RPMI7951 (cell line): ENCODE measurements at regions not wholly inside any gene's neighbourhood (a gene's known extent, or its start where the extent isn't known, plus 50 kb on each side); places are given as distances from the start of the nearest gene placed in this dataset.

Experiments
- DNase-seq: peaks from one replicate; pipeline ENCODE4 v3.0.0-alpha.2; 2012; ENCODE audit warnings: low read depth

- DNase-seq = no peak
Measured at GRCh38 chr12:65623507-65623906, 200.8 kb upstream of the HMGA2 start.

DNA sequence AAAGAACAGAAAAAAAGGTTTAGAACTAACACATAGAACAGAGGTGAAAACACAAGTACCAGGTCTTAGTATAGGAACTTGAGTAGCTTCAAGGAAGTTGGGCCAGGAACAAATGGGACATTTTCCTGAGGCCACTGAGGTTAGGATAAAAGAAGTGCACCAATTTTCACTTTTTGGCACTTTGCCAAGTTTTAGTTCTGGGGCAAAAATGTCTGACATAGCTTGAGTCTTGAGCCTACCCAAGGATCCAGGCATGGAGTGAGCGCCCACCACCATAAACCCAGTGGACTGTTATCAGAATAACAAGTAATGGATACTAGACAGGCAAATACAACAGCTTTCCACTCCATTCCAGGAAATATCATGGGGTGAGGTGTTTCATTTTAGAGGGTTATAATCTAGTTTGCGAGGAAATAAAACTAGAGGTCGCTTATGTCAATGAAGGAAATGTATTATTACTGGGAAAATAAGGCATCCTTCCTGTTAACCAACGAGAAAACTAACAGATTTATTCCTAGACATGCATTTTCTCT is 199.7 kb upstream of the HMGA2 start:
- no peak for DNase-seq

- DNase-seq = no peak
Measured at GRCh38 chr12:65628061-65628460, 196.2 kb upstream of the HMGA2 start.

- DNase-seq = no peak
Measured at GRCh38 chr12:65630555-65630954, 193.7 kb upstream of the HMGA2 start.

DNA sequence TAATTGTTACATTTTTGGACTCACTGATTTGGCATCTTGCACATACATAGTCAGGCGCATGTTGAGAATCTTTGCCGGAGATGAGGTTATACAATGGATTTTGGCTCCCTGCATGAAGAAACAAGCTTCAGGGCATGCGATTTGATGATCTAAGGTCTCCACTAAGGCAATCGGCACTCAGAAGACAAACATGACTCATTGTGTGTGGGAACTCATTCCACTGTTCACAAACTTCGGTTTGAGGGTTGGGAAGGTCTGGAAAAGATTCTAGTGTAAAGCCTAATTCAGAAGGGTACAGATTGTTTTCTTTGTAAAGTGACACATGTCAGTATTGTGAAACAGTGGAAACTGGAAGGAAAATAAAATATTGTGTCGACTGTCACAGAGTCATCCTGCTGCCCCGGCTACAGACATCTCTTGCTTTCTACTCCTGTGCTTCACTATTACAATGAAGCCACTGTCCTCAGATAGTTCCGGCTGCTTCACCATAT is 192.6 kb upstream of the HMGA2 start:
- DNase-seq = peak; percentile 99

GRCh38 chr12:65632131-65632855 is 192.0 kb upstream of the HMGA2 start:
- DNase-seq = peak; percentile 66

GRCh38 chr12:65634061-65634460 is 190.2 kb upstream of the HMGA2 start:
- DNase-seq = no peak

- no peak for DNase-seq
Measured at GRCh38 chr12:65634626-65635331, 189.5 kb upstream of the HMGA2 start.

DNA sequence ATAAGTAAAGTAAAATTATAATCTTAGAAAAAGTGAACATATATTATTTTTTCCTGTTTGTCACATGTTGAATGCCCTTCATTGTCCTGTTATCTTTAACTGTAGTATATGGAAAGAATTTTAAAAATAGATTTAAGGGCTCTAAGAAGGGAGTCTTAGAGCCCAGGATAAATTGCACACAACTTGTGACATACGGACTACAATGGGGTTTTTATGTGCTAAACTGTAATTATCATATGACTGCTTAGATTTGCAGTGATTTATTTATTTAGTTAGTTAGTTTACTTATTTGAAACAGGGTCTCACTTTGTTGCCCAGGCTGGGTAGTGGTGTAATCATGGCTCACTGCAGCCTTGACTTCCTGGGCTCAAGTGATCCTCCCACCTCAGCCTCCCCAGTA is 187.8 kb upstream of the HMGA2 start:
- no peak for DNase-seq

- DNase-seq = no peak
Measured at GRCh38 chr12:65637150-65637549, 187.1 kb upstream of the HMGA2 start.

- DNase-seq = no peak
Measured at GRCh38 chr12:65637774-65638173, 186.5 kb upstream of the HMGA2 start.

- no peak for DNase-seq
Measured at GRCh38 chr12:65638324-65638723, 186.0 kb upstream of the HMGA2 start.

DNA sequence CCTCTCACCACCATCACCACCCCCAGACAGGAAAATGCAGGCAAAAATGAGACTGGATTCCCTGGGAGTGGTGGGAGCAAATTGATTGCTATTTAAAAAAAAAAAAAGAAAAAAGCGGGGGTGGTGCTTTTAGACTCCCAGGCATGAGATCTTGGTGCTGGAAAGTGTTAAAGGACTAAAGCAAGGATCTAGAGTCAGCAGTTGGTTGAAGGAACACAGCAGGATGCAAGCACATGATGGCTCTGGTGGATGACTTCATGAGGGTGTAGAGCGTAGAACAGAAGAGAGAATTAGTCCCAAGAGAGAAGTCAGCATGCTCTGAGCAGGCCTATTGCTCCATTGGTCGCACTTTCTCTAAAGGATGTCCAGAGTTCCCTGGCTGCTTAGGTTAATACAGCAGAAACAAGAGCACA is 183.8 kb upstream of the HMGA2 start:
- DNase-seq = no peak

- DNase-seq = no peak
Measured at GRCh38 chr12:65642061-65642661, 182.1 kb upstream of the HMGA2 start.

DNA sequence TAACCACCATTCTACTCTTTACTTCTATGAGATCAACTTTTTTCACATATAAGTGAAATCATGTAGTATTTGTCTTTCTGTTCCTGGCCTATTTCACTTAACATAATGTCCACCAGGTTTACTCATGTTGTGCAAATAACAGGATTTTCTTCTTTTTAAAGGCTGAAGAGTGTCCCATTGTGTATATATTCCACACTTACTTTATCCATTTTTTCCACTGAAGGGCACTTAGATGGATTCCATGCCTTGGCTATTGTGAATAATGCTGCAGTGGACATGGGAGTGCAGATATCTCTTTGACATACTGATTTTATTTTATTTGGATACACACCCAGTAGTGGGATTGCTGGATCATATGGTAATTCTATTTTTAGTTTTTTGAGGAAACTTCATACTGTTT is 181.1 kb upstream of the HMGA2 start:
- no peak for DNase-seq

- DNase-seq = peak; percentile 49
Measured at GRCh38 chr12:65643595-65644386, 180.5 kb upstream of the HMGA2 start.

GRCh38 chr12:65646127-65646643 is 178.1 kb upstream of the HMGA2 start:
- DNase-seq = no peak

- DNase-seq = no peak
Measured at GRCh38 chr12:65647074-65647473, 177.2 kb upstream of the HMGA2 start.

DNA sequence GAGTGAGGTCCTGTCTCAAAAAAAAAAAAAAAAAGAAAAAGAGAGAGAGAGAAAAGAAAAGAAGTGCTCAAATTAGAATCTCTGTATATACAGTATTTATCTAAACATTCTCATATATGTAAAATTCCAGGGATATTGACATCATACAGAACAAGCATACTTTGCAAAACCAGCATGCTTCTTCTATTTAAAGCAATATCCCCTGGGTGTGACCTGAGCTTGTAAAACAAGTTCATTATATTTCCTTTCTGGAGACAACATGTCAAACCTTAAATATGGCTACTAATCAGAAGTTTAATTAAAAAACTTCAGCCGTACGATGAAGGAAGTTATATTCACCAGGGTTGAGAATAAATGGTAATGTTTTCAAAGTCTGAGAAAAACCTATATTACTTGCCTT is 175.8 kb upstream of the HMGA2 start:
- DNase-seq = no peak

DNA sequence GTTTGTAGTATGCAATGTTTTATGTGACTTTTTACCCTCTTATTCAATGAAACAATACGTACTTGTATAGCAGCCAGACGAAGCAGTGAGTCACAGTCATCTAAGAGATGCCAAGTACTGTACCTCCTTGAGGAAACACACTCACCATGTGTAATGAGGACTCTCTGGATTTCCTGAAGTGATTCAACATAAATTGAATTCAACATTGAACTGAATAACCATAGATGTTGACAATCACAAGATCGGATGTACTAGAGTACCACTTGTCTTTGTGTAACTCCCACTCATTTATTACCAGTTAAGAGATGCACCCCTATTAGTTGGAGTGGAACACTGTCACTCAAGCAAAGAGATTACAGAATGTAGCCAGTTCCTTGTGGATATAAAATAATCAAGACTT is 175.2 kb upstream of the HMGA2 start:
- peak; percentile 98 for DNase-seq

GRCh38 chr12:65651060-65651459 is 173.2 kb upstream of the HMGA2 start:
- DNase-seq = no peak

GRCh38 chr12:65653321-65653720 is 171.0 kb upstream of the HMGA2 start:
- no peak for DNase-seq
